SH-SY5Y (cell line): ENCODE measurements at regions not wholly inside any gene's neighbourhood (a gene's known extent, or its start where the extent isn't known, plus 50 kb on each side); places are given as distances from the start of the nearest gene placed in this dataset.

Experiments used
- GATA2 ChIP-seq: IDR thresholded peaks from 2 replicates; pipeline ENCODE4 v1.6.1; 2011; ENCODE audit warnings: mild to moderate bottlenecking, low read depth, low read length
- GATA3 ChIP-seq: IDR thresholded peaks from 2 replicates; pipeline ENCODE4 v1.6.1; 2011; ENCODE audit warnings: low read depth, mild to moderate bottlenecking, low read length, moderate library complexity

- TF ChIP-seq GATA2 (no peak), GATA3 (no peak)
These were observed 162.1 kb downstream of the ZIC5 start for GRCh38 chr13:99809496-99809895.
